ENCODE measurements at regions not wholly inside any gene's neighbourhood (a gene's known extent, or its start where the extent isn't known, plus 50 kb on each side); places are given as distances from the start of the nearest gene placed in this dataset.
A peak's percentile ranks its signal among the peaks of the same experiment; 100 is the strongest.

DNA sequence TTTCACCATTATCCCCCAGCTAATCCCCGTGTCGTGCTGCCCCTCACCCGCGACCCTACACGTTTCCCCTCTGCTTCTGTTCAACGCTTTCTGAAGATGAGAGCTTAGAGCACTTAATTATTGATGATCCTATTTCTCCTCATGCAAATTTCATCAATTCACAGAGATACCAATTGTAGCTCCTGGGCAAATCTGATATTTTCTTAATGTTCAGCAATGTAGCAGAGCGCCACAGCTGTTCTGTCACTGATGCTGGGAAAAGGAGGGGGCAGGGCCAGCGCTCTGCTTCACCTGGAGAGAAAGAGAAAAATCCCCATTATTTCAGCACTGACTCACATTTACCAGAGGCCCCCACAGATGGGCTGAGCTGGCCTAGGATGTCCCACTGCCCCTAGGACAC lies 121.2 kb downstream of the TTLL2 start:
- H3K36me3 ChIP-seq (ENCODE audit: control insufficient read depth, insufficient read depth, low read length): no peaks in the 10 kb centered on the region
- H3K27me3 ChIP-seq (ENCODE audit: control insufficient read depth, insufficient read depth, low read length): no peaks in the 10 kb centered on the region
- TF ChIP-seq, protein P1, sequence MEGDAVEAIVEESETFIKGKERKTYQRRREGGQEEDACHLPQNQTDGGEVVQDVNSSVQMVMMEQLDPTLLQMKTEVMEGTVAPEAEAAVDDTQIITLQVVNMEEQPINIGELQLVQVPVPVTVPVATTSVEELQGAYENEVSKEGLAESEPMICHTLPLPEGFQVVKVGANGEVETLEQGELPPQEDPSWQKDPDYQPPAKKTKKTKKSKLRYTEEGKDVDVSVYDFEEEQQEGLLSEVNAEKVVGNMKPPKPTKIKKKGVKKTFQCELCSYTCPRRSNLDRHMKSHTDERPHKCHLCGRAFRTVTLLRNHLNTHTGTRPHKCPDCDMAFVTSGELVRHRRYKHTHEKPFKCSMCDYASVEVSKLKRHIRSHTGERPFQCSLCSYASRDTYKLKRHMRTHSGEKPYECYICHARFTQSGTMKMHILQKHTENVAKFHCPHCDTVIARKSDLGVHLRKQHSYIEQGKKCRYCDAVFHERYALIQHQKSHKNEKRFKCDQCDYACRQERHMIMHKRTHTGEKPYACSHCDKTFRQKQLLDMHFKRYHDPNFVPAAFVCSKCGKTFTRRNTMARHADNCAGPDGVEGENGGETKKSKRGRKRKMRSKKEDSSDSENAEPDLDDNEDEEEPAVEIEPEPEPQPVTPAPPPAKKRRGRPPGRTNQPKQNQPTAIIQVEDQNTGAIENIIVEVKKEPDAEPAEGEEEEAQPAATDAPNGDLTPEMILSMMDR (IDR thresholded peaks at IDR 0.05; ENCODE audit: insufficient read depth, low read length, severe bottlenecking): no peak
- DNase-seq (ENCODE audit: low read depth) (no peak), FAIRE-seq (no peak)
- H3K4me3 ChIP-seq (ENCODE audit: low read depth, low read length): no peak overlapping the region

GRCh38 chr6:167446971-167447370 lies 122.1 kb downstream of the TTLL2 start:
- H3K36me3 ChIP-seq (ENCODE audit: control insufficient read depth, insufficient read depth, low read length): no peaks in the 10 kb centered on the region
- FAIRE-seq: no peak
- H3K27me3 ChIP-seq (ENCODE audit: control insufficient read depth, insufficient read depth, low read length): no peaks in the 10 kb centered on the region

DNA sequence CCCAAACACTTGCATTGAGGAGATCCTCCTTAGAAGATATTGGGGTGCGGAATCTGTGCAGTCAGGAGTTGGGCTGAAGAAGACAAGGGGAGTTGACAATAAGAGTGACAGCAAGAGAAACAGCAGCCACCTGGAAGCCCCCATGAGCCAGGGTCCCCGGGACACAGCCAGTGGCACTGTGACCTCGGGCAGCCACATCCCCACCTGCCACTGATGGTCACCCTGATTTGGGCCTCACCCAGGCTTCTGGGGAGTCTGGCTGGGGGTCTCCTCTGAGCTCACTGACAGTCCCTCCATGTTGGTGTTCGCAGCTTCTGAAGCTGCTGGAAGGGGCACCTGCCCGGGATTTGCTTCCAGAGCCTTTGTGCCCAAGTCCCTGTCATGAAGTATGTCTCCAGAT lies 123.5 kb downstream of the TTLL2 start:
- TF ChIP-seq, protein P1 (IDR thresholded peaks at IDR 0.05; ENCODE audit: insufficient read depth, low read length, severe bottlenecking): no peak
- Histone ChIP-seq H3K36me3 (ENCODE audit: control insufficient read depth, insufficient read depth, low read length) (no peaks in the 10 kb centered on the region), H3K27me3 (ENCODE audit: control insufficient read depth, insufficient read depth, low read length) (no peaks in the 10 kb centered on the region), H3K4me3 (ENCODE audit: low read depth, low read length) (no peak overlapping the region)
- DNase-seq (ENCODE audit: low read depth) (no peak), FAIRE-seq (no peak)

More at GRCh38 chr6:167446971-167447370, 122.1 kb downstream of the TTLL2 start:
- TF ChIP-seq, protein P1 (IDR thresholded peaks at IDR 0.05; ENCODE audit: insufficient read depth, low read length, severe bottlenecking): no peak
- no peak for DNase-seq (ENCODE audit: low read depth)
- H3K4me3 ChIP-seq (ENCODE audit: low read depth, low read length): no peak overlapping the region

DNA sequence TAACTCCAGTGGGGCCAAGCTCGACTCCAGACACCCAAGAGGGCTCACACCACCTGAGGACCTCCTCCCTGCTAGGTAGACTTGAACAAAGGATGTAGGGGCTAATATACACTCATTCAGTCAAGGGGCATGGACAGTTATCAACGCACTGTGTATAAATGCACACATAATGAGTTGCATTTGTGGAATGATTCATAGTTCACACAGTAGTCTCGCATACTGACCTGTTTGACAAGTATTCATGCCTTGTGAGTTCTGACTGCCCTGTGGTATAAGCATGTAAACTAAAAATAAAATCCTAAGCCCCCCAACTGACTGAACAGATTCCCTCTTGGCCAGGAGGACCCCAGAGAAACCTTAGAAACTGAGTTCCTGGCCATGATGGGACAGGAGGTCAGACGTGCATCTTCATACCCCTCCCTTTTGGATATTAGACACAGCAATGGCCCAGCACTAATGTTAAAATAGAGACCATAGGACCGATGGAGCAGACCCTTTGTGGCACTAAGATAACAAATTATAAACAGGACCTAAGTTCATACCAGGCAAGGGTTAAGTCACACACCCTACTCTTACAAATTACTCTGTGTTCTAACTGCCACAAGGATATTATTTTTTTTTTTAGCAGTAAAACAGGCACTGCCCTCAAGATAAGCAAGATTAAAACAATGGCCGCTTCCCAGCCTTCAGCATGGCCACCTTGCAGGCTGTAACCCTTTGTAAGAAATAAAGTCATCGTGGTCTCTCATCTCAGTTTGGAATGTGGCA lies 124.4 kb downstream of the TTLL2 start:
- Histone ChIP-seq H3K27me3 (ENCODE audit: control insufficient read depth, insufficient read depth, low read length) (no peaks in the 10 kb centered on the region), H3K36me3 (ENCODE audit: control insufficient read depth, insufficient read depth, low read length) (no peaks in the 10 kb centered on the region), H3K4me3 (ENCODE audit: low read depth, low read length) (no peak overlapping the region)
- DNase-seq (ENCODE audit: low read depth) (peak; percentile 0), FAIRE-seq (no peak)
- TF ChIP-seq, protein P1 (IDR thresholded peaks at IDR 0.05; ENCODE audit: insufficient read depth, low read length, severe bottlenecking): no peak

- H3K36me3 ChIP-seq (ENCODE audit: control insufficient read depth, insufficient read depth, low read length): no peaks in the 10 kb centered on the region
- FAIRE-seq (no peak), DNase-seq (ENCODE audit: low read depth) (no peak)
- TF ChIP-seq, protein P1 (IDR thresholded peaks at IDR 0.05; ENCODE audit: insufficient read depth, low read length, severe bottlenecking): no peak
- no peaks in the 10 kb centered on the region for H3K27me3 ChIP-seq (ENCODE audit: control insufficient read depth, insufficient read depth, low read length)
- no peak overlapping the region for H3K4me3 ChIP-seq (ENCODE audit: low read depth, low read length)
Measured at GRCh38 chr6:167450626-167451025, 125.7 kb downstream of the TTLL2 start.

Data from bronchial epithelial cell (primary cell).